UCSD-AML1 (cell line): ENCODE measurements at regions not wholly inside any gene's neighbourhood (a gene's known extent, or its start where the extent isn't known, plus 50 kb on each side); places are given as distances from the start of the nearest gene placed in this dataset.

Experiments used
- DNase-seq: peaks from one replicate; lab custom pipeline; 2025; ENCODE audit not compliant: unreplicated experiment; lab: John Stamatoyannopoulos, UW

- DNase-seq, result no peak
These were observed 232.0 kb downstream of the BCAS1 start for GRCh38 chr20:53838311-53838868.

DNA sequence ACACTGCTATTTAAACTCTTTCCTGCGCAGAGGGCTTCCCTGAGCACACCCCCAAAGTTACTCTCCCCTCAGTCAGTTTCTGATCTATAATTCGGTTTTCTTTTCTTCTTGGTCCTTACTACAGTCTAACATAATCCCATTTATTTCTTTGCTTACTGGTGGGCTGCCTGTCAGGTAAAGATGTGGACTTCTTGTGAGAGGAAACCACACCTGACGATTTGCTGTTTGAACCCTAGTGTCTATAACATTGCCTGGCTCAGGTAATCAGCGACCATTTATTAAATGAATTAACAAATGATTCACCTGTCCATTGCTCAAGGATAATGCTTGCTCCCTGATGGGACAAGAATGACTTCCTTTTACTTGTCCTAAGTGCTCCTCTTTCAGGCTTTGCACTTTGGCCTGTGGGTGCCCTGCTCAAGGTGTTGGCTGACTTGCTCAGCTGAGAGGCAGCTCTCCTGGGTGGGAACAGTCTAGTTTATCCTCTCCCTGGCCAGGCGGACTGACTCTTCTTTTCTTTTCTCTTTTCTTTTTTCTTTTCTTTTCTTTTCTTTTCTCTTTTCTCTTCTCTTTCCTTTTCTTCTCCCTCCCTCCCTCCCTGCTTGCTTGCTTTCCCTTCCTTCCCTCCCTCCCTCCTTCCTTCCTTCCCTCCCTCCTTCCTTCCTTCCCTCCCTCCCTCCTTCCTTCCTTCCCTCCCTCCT, 233.1 kb downstream of the BCAS1 start:
- no peak for DNase-seq

DNA sequence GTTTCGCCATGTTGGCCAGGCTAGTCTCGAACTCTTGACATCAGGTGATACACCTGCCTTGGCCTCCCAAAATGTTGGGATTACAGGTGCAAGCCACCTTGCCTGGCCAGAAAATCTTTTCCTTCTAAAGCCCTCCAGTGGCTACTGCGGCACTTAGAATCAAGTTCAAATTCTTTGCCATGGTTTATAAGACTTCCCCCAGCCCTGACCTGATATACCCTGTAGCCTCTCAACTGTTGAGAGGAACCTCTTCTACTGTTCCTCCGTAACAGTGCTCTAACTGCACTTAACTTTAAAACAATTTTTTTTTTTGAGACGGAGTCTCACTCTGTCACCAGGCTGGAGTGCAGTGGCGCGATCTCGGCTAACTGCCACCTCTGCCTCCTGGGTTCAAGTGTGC, 235.6 kb downstream of the BCAS1 start:
- no peak for DNase-seq

DNA sequence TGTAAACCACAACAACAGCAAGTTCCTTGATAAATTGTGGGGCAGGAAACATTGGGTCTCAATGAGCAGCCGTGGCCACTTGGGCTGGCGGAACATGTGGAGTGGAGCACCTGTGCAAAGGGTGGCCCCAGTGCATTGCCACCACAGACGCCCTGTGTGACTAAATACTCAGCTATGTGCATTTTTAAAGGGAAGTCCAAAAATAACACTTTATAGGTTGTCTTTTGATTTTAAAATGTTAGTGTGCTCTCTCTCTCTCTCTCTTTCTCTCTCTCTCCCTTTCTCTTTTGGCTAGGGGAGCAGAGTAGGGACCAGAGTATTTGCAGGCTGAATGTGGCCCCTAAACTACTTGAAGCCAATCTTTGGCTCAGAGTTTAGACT, 236.3 kb downstream of the BCAS1 start:
- peak; percentile 16 for DNase-seq

DNA sequence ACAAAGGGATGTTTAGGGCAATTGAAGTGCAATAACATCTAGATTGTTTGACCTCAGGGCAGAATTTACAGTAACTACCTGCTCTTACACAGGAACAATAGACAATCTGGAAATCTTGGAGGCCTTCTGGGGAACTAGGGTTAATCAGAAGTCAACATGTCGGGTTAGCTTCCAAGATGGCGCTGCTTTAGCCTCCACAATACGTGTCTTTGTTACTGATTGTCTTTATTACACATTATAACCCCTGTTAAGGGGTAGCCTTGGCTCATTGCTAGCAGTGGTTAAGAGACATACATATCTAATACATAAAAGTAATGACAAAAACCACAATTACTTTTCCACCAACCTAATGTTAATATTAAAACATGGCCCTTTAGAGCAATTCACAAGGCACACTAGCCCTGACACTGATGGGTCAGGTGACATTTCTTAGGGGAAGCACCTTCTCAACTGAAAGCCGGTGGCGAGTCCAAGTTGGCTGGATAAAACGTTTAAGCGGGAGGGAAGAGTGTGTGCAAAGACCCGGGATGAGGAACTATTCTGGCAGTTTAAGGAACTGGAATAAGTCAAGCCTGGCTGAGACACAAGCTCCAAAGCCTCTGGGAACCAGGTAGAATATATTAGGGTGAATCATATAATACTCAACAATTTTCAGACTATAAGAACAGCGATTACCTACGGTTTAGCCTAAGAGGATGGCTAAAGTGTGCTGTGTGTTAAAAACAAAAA, 236.9 kb downstream of the BCAS1 start:
- peak; percentile 15 for DNase-seq

GRCh38 chr20:53832499-53832898, 237.9 kb downstream of the BCAS1 start:
- no peak for DNase-seq

DNA sequence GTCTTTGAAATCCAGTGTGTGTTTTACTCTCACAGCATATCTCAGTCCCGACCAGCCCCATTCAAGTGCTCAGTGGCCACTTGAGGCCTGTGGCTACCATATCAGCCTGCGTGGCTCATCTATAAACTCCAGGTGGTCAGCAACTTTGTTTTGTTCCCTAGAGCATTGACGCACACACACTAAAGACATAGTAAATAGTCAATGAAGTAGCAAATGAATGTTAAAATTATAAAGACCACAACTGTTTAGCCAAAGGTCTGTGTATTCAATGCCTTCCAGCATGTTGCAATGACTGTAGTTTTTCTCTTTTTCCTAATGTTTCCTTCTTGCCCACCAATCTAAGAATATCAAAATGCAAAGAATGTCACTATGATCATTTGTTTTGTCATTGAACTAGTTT, 238.2 kb upstream of the ZNF217 start:
- no peak for DNase-seq

DNA sequence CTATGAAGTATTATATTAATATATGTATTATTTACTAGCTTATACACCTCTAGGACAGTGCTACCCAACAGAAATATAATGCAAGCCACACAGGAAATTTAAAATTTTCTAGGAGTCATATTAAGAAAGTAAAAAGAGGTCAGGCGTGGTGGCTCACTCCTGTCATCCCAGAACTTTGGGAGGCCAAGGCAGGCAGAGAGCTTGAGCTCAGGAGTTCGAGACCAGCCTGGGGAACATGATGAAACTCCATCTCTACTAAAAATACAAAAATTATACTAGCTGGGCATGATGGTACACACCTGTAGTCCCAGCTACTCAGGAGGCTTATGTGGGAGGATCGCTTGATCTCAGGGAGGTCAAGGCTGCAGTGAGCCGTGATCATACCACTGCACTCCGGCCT, 237.6 kb upstream of the ZNF217 start:
- DNase-seq, result no peak

DNA sequence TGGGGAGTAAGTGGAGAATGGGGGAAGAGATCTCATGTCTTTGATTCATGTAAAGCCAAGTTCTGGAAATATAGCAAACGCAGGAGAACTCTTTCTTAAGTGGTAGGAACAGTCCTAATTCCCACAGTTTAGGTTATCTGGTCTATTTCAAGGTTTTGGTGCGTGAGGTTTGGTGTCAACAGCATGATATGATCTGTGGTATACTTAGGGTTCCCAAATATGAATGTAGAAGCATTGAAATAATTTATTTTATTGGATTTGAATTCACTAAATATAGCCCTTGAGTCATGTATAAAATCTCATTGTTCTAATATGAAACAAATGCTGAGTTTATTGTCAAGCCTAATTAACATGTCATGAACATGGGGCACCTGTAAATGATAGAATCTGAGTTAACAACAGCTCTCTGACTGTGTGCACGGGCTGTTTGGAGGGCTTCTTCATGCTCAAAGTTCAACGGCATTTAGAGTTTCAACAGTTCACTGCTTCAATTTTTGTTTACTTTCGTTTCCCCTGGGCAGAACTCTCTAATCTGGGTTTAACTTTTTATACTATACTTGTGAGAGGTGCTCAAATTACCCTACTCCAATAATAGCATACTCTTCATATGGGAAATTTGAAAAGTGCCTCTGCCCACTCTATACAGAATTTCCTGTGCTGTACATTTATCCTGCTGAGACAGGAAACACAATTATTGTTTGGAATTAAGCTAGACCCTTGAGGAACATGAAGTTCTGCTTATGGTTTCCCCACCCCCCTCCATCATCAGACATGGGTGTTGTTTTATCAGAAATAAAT, 236.3 kb upstream of the ZNF217 start:
- DNase-seq, result no peak

- DNase-seq, result no peak
These were observed 235.7 kb upstream of the ZNF217 start for GRCh38 chr20:53829255-53829723.

DNA sequence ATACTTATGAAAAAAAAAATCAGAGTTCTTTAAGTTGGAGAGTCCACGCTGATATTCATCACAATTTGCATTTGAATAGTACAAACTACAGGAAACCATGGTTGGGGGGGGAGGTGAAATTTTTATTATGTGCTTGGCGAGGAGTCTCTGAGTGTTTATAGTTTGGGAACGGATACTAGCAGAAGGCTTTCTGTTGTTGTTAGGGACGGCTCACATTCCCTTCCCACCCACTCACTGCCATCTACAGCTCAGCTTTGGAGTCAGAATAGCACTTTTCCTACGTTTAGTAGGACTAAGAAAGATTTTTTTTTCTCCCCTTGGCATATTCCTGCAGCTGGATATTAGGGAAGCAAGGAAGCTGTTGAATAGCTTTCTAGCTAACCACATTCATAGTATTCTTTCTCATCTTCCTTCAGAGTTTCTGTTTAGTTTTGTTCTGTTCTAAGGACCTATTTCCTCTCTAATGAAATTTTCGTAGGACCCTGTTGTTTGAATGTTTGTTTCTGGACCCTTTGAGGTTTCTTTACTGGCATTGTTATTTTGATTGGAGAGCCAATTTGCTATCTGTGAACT, 235.1 kb upstream of the ZNF217 start:
- DNase-seq, result no peak

GRCh38 chr20:53828088-53828681, 234.5 kb upstream of the ZNF217 start:
- no peak for DNase-seq

GRCh38 chr20:53827292-53828087, 233.9 kb upstream of the ZNF217 start:
- no peak for DNase-seq

DNA sequence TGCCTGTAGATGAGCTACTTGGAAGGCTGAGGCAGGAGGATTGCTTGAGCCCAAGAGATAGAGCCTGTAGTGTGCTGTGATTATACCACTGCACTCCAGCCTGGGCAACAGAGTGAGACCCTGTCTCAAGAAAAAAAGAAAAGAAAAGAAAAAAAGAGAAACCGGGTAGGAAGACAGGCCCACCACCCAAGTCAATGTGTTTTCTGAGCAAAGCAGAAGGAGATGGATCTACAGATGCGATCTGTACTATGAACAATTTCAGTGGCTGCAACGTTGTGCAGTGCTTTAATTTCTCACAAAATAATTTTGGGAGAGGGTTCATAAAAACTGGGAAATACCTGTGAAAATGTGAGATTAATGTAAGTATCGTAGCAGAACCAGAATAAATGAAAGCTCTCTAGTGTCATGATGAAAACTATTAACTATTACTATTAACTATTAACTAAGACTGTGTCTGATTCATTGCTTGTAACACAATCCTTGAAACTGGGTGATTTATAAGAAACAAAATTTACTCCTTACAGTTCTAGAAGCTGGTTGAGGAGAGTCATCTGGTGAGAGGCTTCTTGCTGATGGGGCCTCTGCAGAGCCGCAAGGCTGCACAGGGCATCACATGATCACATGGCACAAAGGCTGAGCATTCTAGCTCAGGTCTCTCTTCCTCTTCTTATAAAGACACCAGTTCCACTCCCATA, 233.1 kb upstream of the ZNF217 start:
- no peak for DNase-seq

- DNase-seq, result no peak
These were observed 232.5 kb upstream of the ZNF217 start for GRCh38 chr20:53826090-53826489.

DNA sequence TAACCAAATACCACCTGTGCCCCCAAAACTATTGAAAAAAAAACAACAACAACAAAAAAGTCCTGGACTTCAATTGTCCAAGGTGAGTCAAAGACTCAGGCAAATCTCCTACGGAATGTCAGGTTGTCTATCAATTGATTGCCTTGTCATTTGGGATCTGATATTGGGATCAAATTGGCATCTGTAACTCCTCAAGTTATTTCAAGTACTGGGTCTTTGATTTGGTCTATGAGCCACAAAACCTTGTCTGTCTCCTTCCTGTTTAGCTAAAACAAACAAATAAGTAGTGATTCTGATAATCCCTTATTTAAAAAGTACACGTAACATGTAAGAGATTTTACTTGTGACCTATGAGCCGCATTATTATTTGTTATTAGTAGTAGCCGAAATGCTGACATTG, 231.6 kb upstream of the ZNF217 start:
- no peak for DNase-seq

GRCh38 chr20:53824779-53825178, 231.1 kb upstream of the ZNF217 start:
- no peak for DNase-seq

DNA sequence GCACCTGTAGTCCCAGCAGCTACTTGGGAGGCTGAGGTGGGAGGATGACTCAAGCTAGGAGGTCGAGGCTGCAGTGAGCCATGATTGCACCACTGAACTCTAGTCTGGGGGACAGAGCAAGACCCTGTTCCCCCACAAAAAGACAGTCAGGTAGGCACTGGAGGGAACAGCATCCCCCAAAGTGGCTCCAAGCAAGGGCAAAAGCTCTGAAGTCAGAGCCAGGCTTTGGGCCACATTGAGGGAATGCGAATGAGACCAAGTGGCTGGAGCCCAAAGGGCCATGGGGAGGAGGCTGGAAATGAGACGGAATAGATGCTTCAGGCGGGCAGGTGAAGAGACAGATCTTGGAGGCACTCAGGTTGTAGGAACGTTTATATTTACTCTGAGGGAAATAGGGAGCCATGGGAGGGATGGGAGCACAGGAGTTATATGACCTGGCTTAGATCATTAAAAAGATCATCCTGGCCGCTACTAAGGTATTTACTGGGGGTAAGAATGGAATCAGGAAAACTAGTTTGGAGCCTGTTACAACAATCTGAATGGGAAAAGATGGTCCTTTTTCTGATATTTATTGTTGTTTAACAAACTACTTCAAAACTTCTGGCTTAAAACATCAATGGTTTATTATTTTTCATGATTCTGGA, 229.6 kb upstream of the ZNF217 start:
- DNase-seq, result no peak

DNA sequence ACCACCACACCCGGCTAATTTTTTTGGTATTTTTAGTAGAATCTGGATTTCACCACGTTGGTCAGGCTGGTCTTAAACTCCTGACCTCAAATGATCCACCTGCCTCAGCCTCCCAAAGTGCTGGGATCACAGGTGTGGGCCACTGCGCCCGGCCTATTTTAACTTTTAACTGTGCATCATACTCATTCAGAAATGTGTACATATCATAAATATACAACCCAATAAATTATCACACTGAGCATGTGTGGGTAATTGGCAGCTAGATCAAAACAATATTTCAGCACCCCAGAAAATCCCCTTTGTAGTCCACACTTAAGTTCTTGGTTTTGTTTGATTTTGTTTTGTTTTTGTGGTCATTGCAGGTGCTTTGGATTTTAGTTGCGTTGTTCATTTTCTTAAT, 228.9 kb upstream of the ZNF217 start:
- no peak for DNase-seq
